HFFc6 (cell line): ENCODE measurements at regions not wholly inside any gene's neighbourhood (a gene's known extent, or its start where the extent isn't known, plus 50 kb on each side); places are given as distances from the start of the nearest gene placed in this dataset.
"Not testable (repeated sequence)": the region's sequence is repeated elsewhere in the genome, so short reads cannot be mapped to it uniquely, and the experiment has no call there.

Experiments used
- DNase-seq: peaks from one replicate; pipeline ENCODE4 v3.0.0-alpha.2; 2018
- H3K27ac Mint-ChIP-seq: 2 replicates; pipeline ENCODE4 v1.8.0; 2020; ENCODE audit warnings: mild to moderate bottlenecking, mixed read lengths
- H3K27me3 Mint-ChIP-seq: 2 replicates; pipeline ENCODE4 v1.8.0; 2021; ENCODE audit warnings: mild to moderate bottlenecking, moderate library complexity, mixed read lengths; ENCODE audit not compliant: insufficient read depth
- H3K36me3 Mint-ChIP-seq: 2 replicates; pipeline ENCODE4 v1.8.0; 2021; ENCODE audit warnings: low read depth, mixed read lengths
- H3K4me1 Mint-ChIP-seq: 2 replicates; pipeline ENCODE4 v1.8.0; 2020; ENCODE audit warnings: low read depth, mixed read lengths
- H3K4me3 Mint-ChIP-seq: 2 replicates; pipeline ENCODE4 v1.8.0; 2020; ENCODE audit warnings: mild to moderate bottlenecking, moderate library complexity, mixed read lengths
- H3K9me3 Mint-ChIP-seq: 2 replicates; pipeline ENCODE4 v1.8.0; 2020; ENCODE audit warnings: mild to moderate bottlenecking, mixed read lengths
- CTCF ChIP-seq: fragments of 200-600 bp; sonication (generic); IDR thresholded peaks from 2 replicates; pipeline ENCODE4 v1.5.0; 2021; ENCODE audit warnings: antibody characterized with exemption, mild to moderate bottlenecking

DNA sequence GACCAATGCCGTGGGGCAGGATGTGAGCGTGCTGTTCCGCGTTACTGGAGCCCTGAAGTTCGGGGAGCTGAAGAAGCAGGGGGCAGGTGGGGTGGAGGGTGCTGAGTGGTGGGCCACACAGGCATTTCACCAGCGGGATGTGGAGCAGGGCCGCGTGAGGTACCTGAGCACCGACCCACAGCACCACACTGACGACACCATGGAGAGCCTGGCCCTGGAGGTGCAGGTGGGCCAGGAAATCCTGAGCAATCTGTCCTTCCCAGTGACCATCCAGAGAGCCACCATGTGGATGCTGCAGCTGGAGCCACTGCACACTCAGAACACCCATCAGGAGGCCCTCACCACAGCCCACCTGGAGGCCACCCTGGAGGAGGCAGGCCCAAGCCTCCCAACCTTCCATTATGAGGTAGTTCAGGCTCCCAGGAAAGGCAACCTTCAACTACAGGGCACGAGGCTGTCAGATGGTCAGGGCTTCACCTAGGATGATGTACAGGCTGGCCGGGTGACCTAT lies 179.6 kb downstream of the TBC1D2B start:
- Mint-ChIP-seq H3K4me1 (no peaks in the 10 kb centered on the region), H3K27ac (no peak overlapping the region), H3K4me3 (no peak overlapping the region), H3K27me3 (peaks cover 4% of the 10 kb centered on the region; the same call in 1 of the 2 replicates), H3K9me3 (no peaks in the 10 kb centered on the region), H3K36me3 (no peaks in the 10 kb centered on the region)
- DNase-seq: no peak
- no peak for TF ChIP-seq CTCF

GRCh38 chr15:77897113-77897895 lies 180.2 kb downstream of the TBC1D2B start:
- DNase-seq, H3K36me3 Mint-ChIP-seq, H3K27me3 Mint-ChIP-seq, H3K9me3 Mint-ChIP-seq, H3K4me1 Mint-ChIP-seq, H3K4me3 Mint-ChIP-seq, H3K27ac Mint-ChIP-seq: not testable (repeated sequence)

DNA sequence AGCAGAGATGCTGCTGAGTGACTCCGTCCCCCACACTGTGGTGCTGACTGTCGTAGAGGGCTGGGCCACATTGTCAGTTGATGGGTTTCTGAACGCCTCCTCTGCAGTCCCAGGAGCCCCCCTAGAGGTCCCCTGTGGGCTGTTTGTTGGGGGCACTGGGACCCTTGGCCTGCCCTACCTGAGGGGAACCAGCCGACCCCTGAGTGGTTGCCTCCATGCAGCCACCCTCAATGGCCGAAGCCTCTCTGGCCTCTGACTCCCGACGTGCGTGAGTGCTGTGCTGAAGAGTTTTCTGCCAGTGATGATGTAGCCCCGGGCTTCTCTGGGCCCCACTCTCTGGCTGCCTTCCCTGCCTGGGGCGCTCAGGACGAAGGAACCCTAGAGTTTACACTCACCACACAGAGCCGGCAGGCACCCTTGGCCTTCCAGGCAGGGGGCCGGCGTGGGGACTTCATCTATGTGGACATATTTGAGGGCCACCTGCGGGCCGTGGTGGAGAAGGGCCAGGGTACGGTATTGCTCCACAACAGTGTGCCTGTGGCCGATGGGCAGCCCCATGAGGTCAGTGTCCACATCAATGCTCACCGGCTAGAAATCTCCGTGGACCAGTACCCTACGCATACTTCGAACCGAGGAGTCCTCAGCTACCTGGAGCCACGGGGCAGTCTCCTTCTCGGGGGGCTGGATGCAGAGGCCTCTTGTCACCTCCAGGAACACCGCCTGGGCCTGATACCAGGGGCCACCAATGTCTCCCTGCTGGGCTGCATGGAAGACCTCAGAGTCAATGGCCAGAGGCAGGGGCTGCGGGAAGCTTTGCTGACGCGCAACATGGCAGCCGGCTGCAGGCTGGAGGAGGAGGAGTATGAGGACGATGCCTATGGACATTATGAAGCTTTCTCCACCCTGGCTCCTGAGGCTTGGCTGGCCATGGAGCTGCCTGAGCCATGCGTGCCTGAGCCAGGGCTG lies 181.1 kb downstream of the TBC1D2B start:
- not testable (repeated sequence) for H3K27me3 Mint-ChIP-seq, H3K9me3 Mint-ChIP-seq, H3K27ac Mint-ChIP-seq, H3K4me1 Mint-ChIP-seq, H3K4me3 Mint-ChIP-seq, DNase-seq, H3K36me3 Mint-ChIP-seq

DNA sequence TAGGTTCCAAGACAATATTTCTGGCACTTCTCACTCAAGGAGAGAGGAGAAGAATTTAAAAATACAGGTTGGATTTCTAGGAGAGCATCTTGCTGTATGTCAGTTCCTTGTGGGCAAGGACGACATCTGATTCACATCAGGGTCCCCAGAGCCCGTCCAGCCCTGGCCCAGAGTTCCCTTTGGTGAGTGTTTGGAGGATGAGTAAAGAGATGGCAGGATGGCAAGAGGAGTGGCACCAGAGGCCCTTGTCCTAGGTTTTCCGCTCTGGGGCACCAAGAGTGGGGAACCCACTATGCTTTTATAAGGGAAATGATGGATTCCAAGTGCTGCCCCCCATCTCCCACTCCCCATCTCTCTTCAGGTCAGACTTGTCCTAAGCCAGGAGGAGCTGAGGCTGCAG lies 181.8 kb downstream of the TBC1D2B start:
- Mint-ChIP-seq H3K36me3 (no peaks in the 10 kb centered on the region), H3K4me1 (peaks cover 5% of the 10 kb centered on the region), H3K9me3 (no peaks in the 10 kb centered on the region), H3K4me3 (no peak overlapping the region), H3K27ac (no peak overlapping the region), H3K27me3 (peaks cover 4% of the 10 kb centered on the region; the same call in 1 of the 2 replicates)
- no peak for DNase-seq
- TF ChIP-seq CTCF: no peak

- DNase-seq, H3K4me1 Mint-ChIP-seq, H3K36me3 Mint-ChIP-seq, H3K9me3 Mint-ChIP-seq, H3K27ac Mint-ChIP-seq, H3K4me3 Mint-ChIP-seq, H3K27me3 Mint-ChIP-seq: not testable (repeated sequence)
Observed at GRCh38 chr15:77895145-77895544, 182.4 kb downstream of the TBC1D2B start.

DNA sequence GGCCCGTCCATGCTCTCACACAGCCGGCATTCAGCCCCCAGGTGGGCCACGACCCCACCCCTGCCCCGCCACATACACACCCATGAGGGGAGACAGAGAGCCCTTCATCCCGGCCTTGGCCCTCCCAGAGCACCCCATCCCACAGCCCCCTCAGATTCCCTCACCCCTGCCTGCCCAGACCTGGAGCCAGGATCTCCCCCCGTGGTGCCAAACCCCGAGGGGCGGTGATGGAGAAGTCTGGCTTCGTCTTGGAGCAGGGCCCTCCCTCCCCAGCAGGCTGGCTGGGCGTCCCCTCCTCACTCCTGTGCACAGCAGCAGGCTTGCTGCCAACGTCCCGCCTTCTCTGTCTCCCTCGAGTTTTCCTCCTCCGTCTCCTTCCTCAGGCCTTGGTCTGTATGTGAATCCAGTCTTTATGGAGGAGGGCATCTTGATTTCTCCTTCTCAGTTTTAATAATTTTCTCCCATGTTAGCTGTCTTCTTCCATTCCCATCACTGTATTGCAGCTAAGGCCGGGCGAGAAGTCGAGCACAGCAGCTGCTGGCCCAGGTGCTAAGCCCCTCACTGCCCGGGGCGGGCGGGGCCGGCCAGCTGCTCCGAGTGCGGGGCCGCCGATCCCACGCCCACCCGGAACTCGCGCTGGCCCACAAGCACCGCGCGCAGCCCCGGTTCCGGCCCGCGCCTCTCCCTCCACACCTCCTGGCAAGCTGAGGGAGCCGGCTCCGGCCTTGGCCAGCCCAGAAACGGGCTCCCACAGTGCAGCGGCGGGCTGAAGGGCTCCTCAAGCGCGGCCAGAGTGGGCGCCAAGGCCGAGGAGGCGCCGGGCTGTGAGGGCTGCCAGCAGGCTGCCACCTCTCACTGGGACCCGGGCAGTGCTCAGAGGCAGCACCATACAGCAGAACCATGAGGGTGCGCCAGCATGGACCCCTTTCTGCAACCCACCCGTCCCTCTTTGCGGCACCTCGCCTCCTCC lies 183.6 kb downstream of the TBC1D2B start:
- not testable (repeated sequence) for H3K27ac Mint-ChIP-seq, H3K27me3 Mint-ChIP-seq, H3K36me3 Mint-ChIP-seq, DNase-seq, H3K4me3 Mint-ChIP-seq, H3K9me3 Mint-ChIP-seq
- H3K4me1 Mint-ChIP-seq: peaks cover 15% of the 10 kb centered on the region

- H3K36me3 Mint-ChIP-seq, DNase-seq, H3K9me3 Mint-ChIP-seq, H3K27ac Mint-ChIP-seq, H3K27me3 Mint-ChIP-seq, H3K4me3 Mint-ChIP-seq: not testable (repeated sequence)
- H3K4me1 Mint-ChIP-seq: peaks cover 18% of the 10 kb centered on the region
Observed at GRCh38 chr15:77893246-77893645, 184.3 kb downstream of the TBC1D2B start.
